IMR-90 (cell line): ENCODE measurements at regions not wholly inside any gene's neighbourhood (a gene's known extent, or its start where the extent isn't known, plus 50 kb on each side); places are given as distances from the start of the nearest gene placed in this dataset.
"Not testable (repeated sequence)": the region's sequence is repeated elsewhere in the genome, so short reads cannot be mapped to it uniquely, and the experiment has no call there.

Source experiments
- ATAC-seq: fragments of 200-7000 bp; cut with Tn5 transposase; 2 replicates; pipeline ENCODE4 v1.9.1; 2020; ENCODE audit warnings: low read depth, mild to moderate bottlenecking, moderate library complexity
- BruUV-seq: library from RNA; stranded (reverse); fragments of 400-500 nt; replicated peaks from 2 replicates; lab custom pipeline; 2021; lab: Mats Ljungman, UMichigan
- CTCF ChIA-PET: fragments of 300-600 bp; formaldehyde crosslinking; extraction: SDS; loops from one replicate; lab custom pipeline; 2021; ENCODE audit warnings: antibody characterized with exemption; lab: Yijun Ruan, JAX
- POLR2A ChIA-PET: fragments of 300-600 bp; sonication (Branson Sonifier 250); formaldehyde crosslinking; loops from one replicate; lab custom pipeline; 2022; ENCODE audit warnings: antibody characterized with exemption; ENCODE audit not compliant: unreplicated experiment; lab: Charles Lee
- DNase-seq: peaks from one replicate; pipeline ENCODE4 v3.0.0; 2013
- H2AFZ ChIP-seq: replicated peaks from 2 replicates; pipeline ENCODE3; 2013; ENCODE audit warnings: low read length, mild to moderate bottlenecking; ENCODE audit not compliant: poor library complexity
- H2AK5ac ChIP-seq: 2 replicates; pipeline ENCODE4 v1.6.1; 2013; ENCODE audit warnings: low read depth, low read length, inconsistent platforms
- H2AK9ac ChIP-seq: replicated peaks from 2 replicates; pipeline ENCODE3; 2013; ENCODE audit warnings: mild to moderate bottlenecking, low read depth, low read length, moderate library complexity; ENCODE audit not compliant: poor library complexity
- H2BK120ac ChIP-seq: 2 replicates; pipeline ENCODE4 v1.6.1; 2013; ENCODE audit warnings: low read depth, low read length, inconsistent platforms
- H2BK15ac ChIP-seq: 3 replicates; pipeline ENCODE4 v1.6.1; 2013; ENCODE audit warnings: low read depth, low read length, inconsistent platforms
- H2BK20ac ChIP-seq: 2 replicates; pipeline ENCODE4 v1.6.1; 2013; ENCODE audit warnings: low read depth, mild to moderate bottlenecking, inconsistent platforms, low read length, moderate library complexity
- H2BK5ac ChIP-seq: 2 replicates; pipeline ENCODE4 v1.6.1; 2013; ENCODE audit warnings: mild to moderate bottlenecking, low read depth, low read length, inconsistent platforms; ENCODE audit not compliant: poor library complexity, severe bottlenecking
- H3K14ac ChIP-seq: replicated peaks from 2 replicates; pipeline ENCODE4 v1.6.1; 2013; ENCODE audit warnings: low read depth, low read length, inconsistent platforms
- H3K18ac ChIP-seq: 2 replicates; pipeline ENCODE4 v1.6.1; 2013; ENCODE audit warnings: low read depth, low read length, control low read depth
- H3K23ac ChIP-seq: 2 replicates; pipeline ENCODE4 v1.6.1; 2013; ENCODE audit warnings: low read depth, low read length, inconsistent platforms
- H3K27ac ChIP-seq: 2 replicates; pipeline ENCODE4 v1.5.1; 2013; ENCODE audit warnings: mild to moderate bottlenecking, control low read depth, low read length; ENCODE audit not compliant: insufficient read depth
- H3K27me3 ChIP-seq: 2 replicates; pipeline ENCODE4 v1.6.1; 2013; ENCODE audit warnings: low read length; ENCODE audit not compliant: control insufficient read depth, insufficient read depth
- H3K36me3 ChIP-seq: 2 replicates; pipeline ENCODE4 v1.6.1; 2013; ENCODE audit warnings: low read length, mixed read lengths; ENCODE audit not compliant: control insufficient read depth, insufficient read depth
- H3K4ac ChIP-seq: 2 replicates; pipeline ENCODE4 v1.6.1; 2013; ENCODE audit warnings: low read depth, low read length, inconsistent platforms
- H3K4me1 ChIP-seq: 2 replicates; pipeline ENCODE4 v1.6.1; 2013; ENCODE audit warnings: low read length, mixed read lengths; ENCODE audit not compliant: control insufficient read depth, insufficient read depth
- H3K4me2 ChIP-seq: 2 replicates; pipeline ENCODE4 v1.6.1; 2013; ENCODE audit warnings: low read depth, mild to moderate bottlenecking, control low read depth, low read length, moderate library complexity
- H3K4me3 ChIP-seq: 2 replicates; pipeline ENCODE4 v1.5.1; 2013; ENCODE audit warnings: low read depth, mild to moderate bottlenecking, control low read depth, low read length, moderate library complexity; ENCODE audit not compliant: insufficient read depth
- H3K56ac ChIP-seq: 2 replicates; pipeline ENCODE4 v1.6.1; 2013; ENCODE audit warnings: low read length, inconsistent platforms; ENCODE audit not compliant: insufficient read depth; ENCODE audit errors: extremely low read depth
- H3K79me1 ChIP-seq, 2 experiments: 2 replicates each; pipeline ENCODE4 v1.6.1; 2013; ENCODE audit warnings: low read length in 2 of 2, inconsistent platforms in 1 of 2, low read depth in 1 of 2
- H3K9ac ChIP-seq: 2 replicates; pipeline ENCODE4 v1.6.1; 2013; ENCODE audit warnings: low read depth, low read length, control low read depth
- H3K9me1 ChIP-seq: 2 replicates; pipeline ENCODE4 v1.6.1; 2013; ENCODE audit warnings: low read length, inconsistent platforms; ENCODE audit not compliant: insufficient read depth
- H3K9me3 ChIP-seq: 2 replicates; pipeline ENCODE4 v1.6.1; 2013; ENCODE audit warnings: low read length; ENCODE audit not compliant: control insufficient read depth, insufficient read depth
- H4K20me1 ChIP-seq: 2 replicates; pipeline ENCODE4 v1.6.1; 2013; ENCODE audit warnings: low read length, inconsistent platforms; ENCODE audit not compliant: insufficient read depth
- H4K5ac ChIP-seq: 2 replicates; pipeline ENCODE4 v1.6.1; 2013; ENCODE audit warnings: mild to moderate bottlenecking, low read depth, low read length, control low read depth
- H4K8ac ChIP-seq, 2 experiments: 2 replicates each; pipeline ENCODE4 v1.6.1; 2013; ENCODE audit warnings: low read depth in 2 of 2, low read length in 2 of 2, control low read depth in 1 of 2, inconsistent platforms in 1 of 2
- H4K91ac ChIP-seq: 2 replicates; pipeline ENCODE4 v1.6.1; 2013; ENCODE audit warnings: low read depth, low read length, inconsistent platforms; ENCODE audit not compliant: insufficient read depth
- WGBS, 2 experiments: methylation state at CpG; one replicate each; pipeline versions ENCODE4 v1.1.5 to v1.1.7; 2013; ENCODE audit warnings: missing lambda C conversion rate in 2 of 2; ENCODE audit not compliant: insufficient read length in 1 of 2; ENCODE audit errors: extremely low coverage in 2 of 2; 5-methylcytosine and 5-hydroxymethylcytosine counted together
- dilution Hi-C: fragments of 300-500 bp; cut with HindIII; formaldehyde crosslinking; loops from one replicate; pipeline ENCODE4 v1.14.3; 2018; ENCODE audit warnings: low sequenced_read_pairs; ENCODE audit not compliant: unreplicated experiment
- in situ Hi-C: fragments of 300-500 bp; cut with MboI; formaldehyde crosslinking; loops from 3 replicates; pipeline ENCODE4 v1.14.3; 2019; ENCODE audit warnings: low sequenced_read_pairs, inconsistent platforms, mixed read lengths
- intact Hi-C: fragments of 100-400 bp; cut with micrococcal nuclease; formaldehyde crosslinking; loops from 2 replicates; pipeline ENCODE4 v1.10.0; 2022

DNA sequence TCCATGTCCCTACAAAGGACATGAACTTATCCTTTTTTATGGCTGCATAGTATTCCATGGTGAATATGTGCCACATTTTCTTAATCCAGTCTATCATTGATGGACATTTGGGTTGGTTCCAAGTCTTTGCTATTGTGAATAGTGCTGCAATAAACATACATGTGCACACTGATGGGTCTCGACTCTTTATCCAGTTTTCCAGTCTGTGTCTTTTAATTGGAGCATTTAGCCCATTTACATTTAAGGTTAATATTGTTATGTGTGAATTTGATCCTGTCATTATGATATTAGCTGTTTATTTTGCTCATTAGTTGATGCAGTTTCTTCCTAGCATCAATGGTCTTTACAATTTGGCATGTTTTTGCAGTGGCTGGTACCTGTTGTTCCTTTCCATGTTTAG, 272.0 kb upstream of the NAALADL2 start:
- intact Hi-C loops, dilution Hi-C loops: not testable (repeated sequence)

More for the DNA sequence above, 272.0 kb upstream of the NAALADL2 start:
- H3K36me3 ChIP-seq, H3K9me1 ChIP-seq, in situ Hi-C loops, H2BK15ac ChIP-seq, H3K14ac ChIP-seq, H2BK5ac ChIP-seq, H2AFZ ChIP-seq, H3K4me3 ChIP-seq, ATAC-seq, BruUV-seq, H3K4me1 ChIP-seq, H2BK20ac ChIP-seq, H4K20me1 ChIP-seq, H3K23ac ChIP-seq, DNase-seq, H3K27ac ChIP-seq, H3K4me2 ChIP-seq, POLR2A ChIA-PET, CTCF ChIA-PET, H3K79me1 ChIP-seq, H3K56ac ChIP-seq, H2AK5ac ChIP-seq, H2BK120ac ChIP-seq, H4K8ac ChIP-seq, H3K4ac ChIP-seq, H4K91ac ChIP-seq, H3K9ac ChIP-seq, H2AK9ac ChIP-seq, H3K18ac ChIP-seq, H3K27me3 ChIP-seq, H4K5ac ChIP-seq, H3K9me3 ChIP-seq: not testable (repeated sequence)
- WGBS, 2 experiments: no CpG with 5 or more reads among the region's 1 CpG
